DOHH2 (cell line): ENCODE measurements at regions not wholly inside any gene's neighbourhood (a gene's known extent, or its start where the extent isn't known, plus 50 kb on each side); places are given as distances from the start of the nearest gene placed in this dataset.
A peak's percentile ranks its signal among the peaks of the same experiment; 100 is the strongest.

Experiments used
- H3F3A ChIP-seq: fragments of 200-600 bp; sonication (generic), shearing (Covaris generic); 2 replicates; pipeline ENCODE4 v1.6.0; 2016; ENCODE audit warnings: antibody characterized with exemption, mild to moderate bottlenecking; ENCODE audit not compliant: control insufficient read depth, insufficient read depth
- H3K27ac ChIP-seq: fragments of 200-600 bp; sonication (generic); 2 replicates; pipeline ENCODE4 v1.5.1; 2014; ENCODE audit warnings: low read depth, mild to moderate bottlenecking, low read length, moderate library complexity
- H3K27me3 ChIP-seq: fragments of 200-600 bp; sonication (generic); 2 replicates; pipeline ENCODE4 v1.6.1; 2014; ENCODE audit warnings: mild to moderate bottlenecking, low read length, mixed read lengths; ENCODE audit not compliant: control insufficient read depth
- H3K36me3 ChIP-seq: fragments of 200-600 bp; sonication (generic); 2 replicates; pipeline ENCODE4 v1.6.1; 2014; ENCODE audit warnings: mild to moderate bottlenecking, low read length, moderate library complexity, mixed read lengths; ENCODE audit not compliant: control insufficient read depth
- H3K4me1 ChIP-seq: fragments of 200-600 bp; sonication (generic); 2 replicates; pipeline ENCODE4 v1.6.1; 2014; ENCODE audit warnings: mild to moderate bottlenecking, low read length, mixed read lengths; ENCODE audit not compliant: control insufficient read depth
- H3K4me2 ChIP-seq: fragments of 200-600 bp; sonication (generic); 2 replicates; pipeline ENCODE4 v1.6.0; 2014; ENCODE audit warnings: mild to moderate bottlenecking, low read length, moderate library complexity
- H3K4me3 ChIP-seq: fragments of 200-600 bp; sonication (generic); 2 replicates; pipeline ENCODE4 v1.5.1; 2014; ENCODE audit warnings: mild to moderate bottlenecking, low read length, mixed read lengths
- H3K79me2 ChIP-seq: fragments of 200-600 bp; sonication (generic); 2 replicates; pipeline ENCODE4 v1.6.1; 2014; ENCODE audit warnings: mild to moderate bottlenecking, low read length, mixed read lengths; ENCODE audit not compliant: control insufficient read depth
- H3K9me2 ChIP-seq: fragments of 200-600 bp; sonication (generic); replicated peaks from 2 replicates; pipeline ENCODE4 v1.6.1; 2014; ENCODE audit warnings: mild to moderate bottlenecking, low read length, mixed read lengths; ENCODE audit not compliant: control insufficient read depth
- H3K9me3 ChIP-seq: fragments of 200-600 bp; sonication (generic); 2 replicates; pipeline ENCODE4 v1.6.1; 2014; ENCODE audit warnings: antibody characterized with exemption, low read length, mixed read lengths; ENCODE audit not compliant: control insufficient read depth, insufficient read depth
- H4K20me1 ChIP-seq: fragments of 200-600 bp; sonication (generic); 2 replicates; pipeline ENCODE4 v1.6.0; 2014; ENCODE audit warnings: low read depth, mild to moderate bottlenecking, antibody characterized with exemption, low read length, moderate library complexity; ENCODE audit not compliant: control insufficient read depth, insufficient read depth
- CTCF ChIP-seq: fragments of 200-600 bp; sonication (generic); IDR thresholded peaks from one replicate; pipeline ENCODE4 v1.5.1; 2014; ENCODE audit warnings: antibody characterized with exemption, mild to moderate bottlenecking, low read depth, low read length; ENCODE audit not compliant: poor library complexity, severe bottlenecking
- EZH2phosphoT487 ChIP-seq: fragments of 200-600 bp; sonication (generic); IDR thresholded peaks from 2 replicates; pipeline ENCODE4 v1.6.1; 2017; ENCODE audit warnings: borderline replicate concordance, mild to moderate bottlenecking, antibody characterized with exemption, low read length, moderate library complexity, mixed read lengths

- no peaks in the 10 kb centered on the region for H3K36me3 ChIP-seq
- TF ChIP-seq CTCF (no peak), EZH2phosphoT487 (no peak)
- peaks cover 12% of the 10 kb centered on the region for H3K27me3 ChIP-seq
- no peaks in the 10 kb centered on the region for H3F3A ChIP-seq
- no peaks in the 10 kb centered on the region for H3K79me2 ChIP-seq
- no peak overlapping the region for H3K4me2 ChIP-seq
- no peaks in the 10 kb centered on the region for H3K9me2 ChIP-seq
- no peak overlapping the region for H3K27ac ChIP-seq
- peaks cover 27% of the 10 kb centered on the region for H3K4me1 ChIP-seq
- no peaks in the 10 kb centered on the region for H3K9me3 ChIP-seq
- no peaks in the 10 kb centered on the region for H4K20me1 ChIP-seq
- H3K4me3 ChIP-seq = no peak overlapping the region
Observed at GRCh38 chr5:1642221-1642620, 118.5 kb upstream of the LPCAT1 start.

GRCh38 chr5:1641560-1642166 is 117.9 kb upstream of the LPCAT1 start:
- H3K4me2 ChIP-seq = 0 out of 2 replicates have a peak overlapping the region, but pooled peaks have one; percentile 3
- peaks cover 12% of the 10 kb centered on the region for H3K27me3 ChIP-seq
- no peak overlapping the region for H3K27ac ChIP-seq

GRCh38 chr5:1641041-1641440 is 117.3 kb upstream of the LPCAT1 start:
- H3K9me2 ChIP-seq = no peaks in the 10 kb centered on the region
- peaks cover 24% of the 10 kb centered on the region for H3K4me1 ChIP-seq
- TF ChIP-seq CTCF (no peak), EZH2phosphoT487 (no peak)
- H3K27ac ChIP-seq = no peak overlapping the region
- H3K4me3 ChIP-seq = no peak overlapping the region
- peaks cover 12% of the 10 kb centered on the region for H3K27me3 ChIP-seq
- H3K79me2 ChIP-seq = no peaks in the 10 kb centered on the region
- 0 out of 2 replicates have a peak overlapping the region, but pooled peaks have one; percentile 3 for H3K4me2 ChIP-seq
- H3F3A ChIP-seq = no peaks in the 10 kb centered on the region
- no peaks in the 10 kb centered on the region for H4K20me1 ChIP-seq
- H3K36me3 ChIP-seq = no peaks in the 10 kb centered on the region
- no peaks in the 10 kb centered on the region for H3K9me3 ChIP-seq

More at GRCh38 chr5:1641560-1642166, 117.9 kb upstream of the LPCAT1 start:
- Histone ChIP-seq H4K20me1 (no peaks in the 10 kb centered on the region), H3F3A (no peaks in the 10 kb centered on the region), H3K9me3 (no peaks in the 10 kb centered on the region), H3K4me1 (peaks cover 24% of the 10 kb centered on the region), H3K9me2 (no peaks in the 10 kb centered on the region), H3K79me2 (no peaks in the 10 kb centered on the region), H3K36me3 (no peaks in the 10 kb centered on the region), H3K4me3 (no peak overlapping the region)
- TF ChIP-seq EZH2phosphoT487 = no peak
- peak; percentile 99 for TF ChIP-seq CTCF
